Ishikawa (cell line): ENCODE measurements at regions not wholly inside any gene's neighbourhood (a gene's known extent, or its start where the extent isn't known, plus 50 kb on each side); places are given as distances from the start of the nearest gene placed in this dataset.

Experiments used
- CEBPB ChIP-seq: IDR thresholded peaks from 2 replicates; pipeline ENCODE4 v1.6.1; 2012
- CREB1 ChIP-seq: IDR thresholded peaks from 2 replicates; pipeline ENCODE4 v1.6.1; 2012; ENCODE audit warnings: low read depth
- EP300 ChIP-seq: IDR thresholded peaks from 2 replicates; pipeline ENCODE4 v1.6.1; 2012; ENCODE audit warnings: borderline replicate concordance
- FOXM1 ChIP-seq: IDR thresholded peaks from 2 replicates; pipeline ENCODE4 v1.6.1; 2012; ENCODE audit warnings: low read depth, borderline replicate concordance
- MAX ChIP-seq: IDR thresholded peaks from 2 replicates; pipeline ENCODE4 v1.6.1; 2012
- NFIC ChIP-seq: IDR thresholded peaks from 2 replicates; pipeline ENCODE4 v1.6.1; 2012
- RAD21 ChIP-seq: IDR thresholded peaks from 2 replicates; pipeline ENCODE4 v1.6.1; 2012; ENCODE audit warnings: low read depth
- REST ChIP-seq: IDR thresholded peaks from 2 replicates; pipeline ENCODE4 v1.6.1; 2012; ENCODE audit warnings: low read depth, mild to moderate bottlenecking
- TAF1 ChIP-seq: IDR thresholded peaks from 2 replicates; pipeline ENCODE4 v1.6.1; 2012; ENCODE audit warnings: low read depth, mild to moderate bottlenecking
- TCF12 ChIP-seq: IDR thresholded peaks from 2 replicates; pipeline ENCODE4 v1.6.1; 2012; ENCODE audit warnings: low read depth
- TEAD4 ChIP-seq: IDR thresholded peaks from 2 replicates; pipeline ENCODE4 v1.6.1; 2012
- USF1 ChIP-seq: IDR thresholded peaks from 2 replicates; pipeline ENCODE4 v1.6.1; 2012
- YY1 ChIP-seq: IDR thresholded peaks from 2 replicates; pipeline ENCODE4 v1.6.1; 2012; ENCODE audit warnings: low read depth

- no peak for TF ChIP-seq EP300
- no peak for TF ChIP-seq CREB1
- no peak for TF ChIP-seq TCF12
- no peak for TF ChIP-seq RAD21
- no peak for TF ChIP-seq TEAD4
- TF ChIP-seq FOXM1 = no peak
- no peak for TF ChIP-seq TAF1
- no peak for TF ChIP-seq CEBPB
- TF ChIP-seq USF1 = no peak
- TF ChIP-seq REST = no peak
- no peak for TF ChIP-seq YY1
- TF ChIP-seq MAX = no peak
- TF ChIP-seq NFIC = no peak
Observed at GRCh38 chr1:72946903-72947499, 664.7 kb upstream of the NEGR1 start.
